ENCODE measurements at regions not wholly inside any gene's neighbourhood (a gene's known extent, or its start where the extent isn't known, plus 50 kb on each side); places are given as distances from the start of the nearest gene placed in this dataset.

DNA sequence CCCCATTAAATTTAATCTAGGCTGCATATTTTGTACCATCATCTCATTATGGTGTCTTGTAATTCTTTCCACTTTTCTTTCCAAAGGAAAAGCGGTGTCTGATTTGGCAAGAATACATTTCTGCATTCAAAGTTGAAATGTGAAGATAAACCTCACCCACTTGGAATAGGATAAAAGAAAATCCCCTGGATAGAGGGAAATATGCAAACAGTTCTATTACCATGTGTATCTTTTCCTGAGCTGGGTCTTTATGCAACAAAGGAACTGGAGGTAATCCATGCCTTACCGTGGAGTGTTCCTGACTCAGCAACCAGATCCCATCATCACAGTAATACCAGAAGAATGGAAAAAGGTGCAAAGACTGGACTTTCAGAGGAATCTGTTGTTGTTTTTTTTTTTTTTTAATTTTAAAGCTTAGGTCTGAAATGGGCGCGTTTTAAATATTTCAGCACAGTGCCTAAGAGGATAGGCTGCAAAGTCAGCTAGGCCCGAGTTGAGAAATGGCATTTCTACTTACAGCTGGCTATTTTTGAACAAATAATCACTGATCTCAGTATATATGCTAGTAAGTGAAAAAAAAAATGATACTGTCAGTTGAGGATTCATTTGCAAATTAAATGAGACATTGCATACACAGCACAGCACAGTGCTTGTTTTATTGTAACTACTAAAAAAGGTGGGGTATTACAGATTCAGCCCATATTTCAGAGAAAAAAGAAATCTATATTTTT, 55.5 kb upstream of the ADAMTS9 start:
- no peak for DNase-seq (ENCODE audit: low spot score)

- no peak for DNase-seq (ENCODE audit: low spot score)
Measured at GRCh38 chr3:64741341-64741740, 53.5 kb upstream of the ADAMTS9 start.

DNA sequence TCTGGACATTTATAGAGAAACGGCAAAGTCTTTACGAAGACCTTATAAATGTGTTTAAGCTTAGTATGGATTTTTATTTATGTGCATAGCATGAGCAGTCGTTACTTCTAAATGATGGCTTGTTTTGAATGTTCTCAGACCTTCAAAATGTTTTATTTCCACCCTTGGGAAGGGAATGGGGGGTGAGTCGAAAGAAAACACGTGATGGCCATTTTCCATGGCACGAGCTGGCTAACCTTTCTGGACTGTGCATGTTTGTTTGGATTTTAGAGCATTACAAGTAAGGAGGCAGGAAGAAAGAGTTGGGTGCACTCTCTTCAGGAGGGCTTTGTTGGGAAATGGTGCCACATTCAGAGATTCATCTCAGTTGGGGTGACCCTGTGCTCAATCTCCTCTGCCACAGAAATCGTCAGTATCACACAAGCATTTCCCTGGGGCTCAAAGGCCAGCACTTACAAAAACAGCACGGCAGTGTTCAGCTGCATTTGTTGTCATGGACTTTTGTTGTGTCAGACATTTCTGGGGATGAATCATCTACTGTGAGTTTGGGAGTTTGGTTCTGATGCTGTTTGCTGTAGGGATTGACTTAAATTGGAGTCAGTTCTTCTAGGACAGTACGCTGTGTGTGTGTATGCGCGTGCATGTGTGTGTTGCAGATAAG, 52.3 kb upstream of the ADAMTS9 start:
- DNase-seq (ENCODE audit: low spot score): no peak

Data from cerebellar cortex (tissue), 1 donor.